Tibial nerve (tissue), 4 donors: ENCODE measurements at regions not wholly inside any gene's neighbourhood (a gene's known extent, or its start where the extent isn't known, plus 50 kb on each side); places are given as distances from the start of the nearest gene placed in this dataset.

Source experiments
- CTCF ChIP-seq, 5 experiments: fragments of 200-600 bp in 3 of 5; fragments of 450-650 bp in 2 of 5; sonication (generic) in 3 of 5; IDR thresholded peaks; one replicate each; pipeline ENCODE4 v1.5.1; 2016 to 2019; ENCODE audit warnings: antibody characterized with exemption in 5 of 5, mild to moderate bottlenecking in 3 of 5, moderate library complexity in 2 of 5
- EP300 ChIP-seq, 2 donors: sonication (generic); formaldehyde crosslinking; IDR thresholded peaks; one replicate each; pipeline ENCODE4 v1.6.1; 2017; ENCODE audit warnings: antibody characterized with exemption in 2 of 2, mild to moderate bottlenecking in 1 of 2

GRCh38 chr7:53642866-53643265 is 607.4 kb downstream of the POM121L12 start:
- TF ChIP-seq EP300 (IDR thresholded peaks at IDR 0.05), result no peak
- no peak for TF ChIP-seq CTCF (IDR thresholded peaks at IDR 0.05)
